Fibroblast of lung (primary cell): ENCODE measurements at regions not wholly inside any gene's neighbourhood (a gene's known extent, or its start where the extent isn't known, plus 50 kb on each side); places are given as distances from the start of the nearest gene placed in this dataset.
A peak's percentile ranks its signal among the peaks of the same experiment; 100 is the strongest.

Experiments
- DNase-seq, 2 donors: peaks; one replicate each; pipeline versions ENCODE4 v3.0.0 to v3.0.0-alpha.2; 2010; ENCODE audit warnings: low read depth in 2 of 2
- H2AFZ ChIP-seq: 2 replicates; pipeline ENCODE4 v1.5.1; 2012; ENCODE audit warnings: low read length, control low read depth, inconsistent platforms
- H3K27ac ChIP-seq: 2 replicates; pipeline ENCODE4 v1.5.1; 2011; ENCODE audit warnings: low read length, control low read depth; ENCODE audit not compliant: insufficient read depth
- H3K27me3 ChIP-seq: 2 replicates; pipeline ENCODE4 v1.5.1; 2011; ENCODE audit warnings: mild to moderate bottlenecking, low read length; ENCODE audit not compliant: control insufficient read depth, insufficient read depth
- H3K36me3 ChIP-seq: 2 replicates; pipeline ENCODE4 v1.5.1; 2011; ENCODE audit warnings: low read length; ENCODE audit not compliant: control insufficient read depth, insufficient read depth
- H3K4me1 ChIP-seq: 2 replicates; pipeline ENCODE4 v1.5.1; 2011; ENCODE audit warnings: low read length; ENCODE audit not compliant: control insufficient read depth, insufficient read depth; ENCODE audit errors: extremely low read depth
- H3K4me2 ChIP-seq: 2 replicates; pipeline ENCODE4 v1.5.1; 2011; ENCODE audit warnings: low read length, control low read depth; ENCODE audit not compliant: insufficient read depth; ENCODE audit errors: extremely low read depth
- H3K4me3 ChIP-seq, 4 experiments: fragments of 200-600 bp in 1 of 4; sonication (generic) in 1 of 4; replicated peaks in 1 of 4; 2 replicates each; pipeline ENCODE4 v1.5.1; 2011 to 2016; ENCODE audit warnings: low read length in 4 of 4, low read depth in 3 of 4, mild to moderate bottlenecking in 3 of 4, control low read depth in 2 of 4, inconsistent platforms in 1 of 4, mixed read lengths in 1 of 4; ENCODE audit not compliant: insufficient read depth in 1 of 4; ENCODE audit errors: control extremely low read depth in 1 of 4
- H3K79me2 ChIP-seq: 2 replicates; pipeline ENCODE4 v1.5.1; 2012; ENCODE audit warnings: mild to moderate bottlenecking, low read length, inconsistent platforms; ENCODE audit not compliant: control insufficient read depth, insufficient read depth
- H3K9ac ChIP-seq: 2 replicates; pipeline ENCODE4 v1.5.1; 2011; ENCODE audit warnings: mild to moderate bottlenecking, low read length, control low read depth; ENCODE audit not compliant: insufficient read depth
- H3K9me3 ChIP-seq: 2 replicates; pipeline ENCODE4 v1.5.1; 2012; ENCODE audit warnings: low read depth, low read length; ENCODE audit not compliant: control insufficient read depth, insufficient read depth
- H4K20me1 ChIP-seq: 2 replicates; pipeline ENCODE4 v1.5.1; 2011; ENCODE audit warnings: low read length; ENCODE audit not compliant: control insufficient read depth, insufficient read depth; ENCODE audit errors: extremely low read depth
- EZH2 ChIP-seq: IDR thresholded peaks from 2 replicates; pipeline ENCODE4 v1.5.1; 2012; ENCODE audit warnings: low read length, control low read depth, mild to moderate bottlenecking; ENCODE audit errors: missing control alignments
- TF ChIP-seq, protein P1 (sequence below), 2 donors: IDR thresholded peaks in 1 of 2; conservative IDR thresholded peaks in 1 of 2; 1 replicate in 1 of 2; 2 replicates in 1 of 2; pipeline ENCODE4 v1.5.1; 2011 to 2012; ENCODE audit warnings: low read length in 2 of 2, control low read depth in 1 of 2, inconsistent platforms in 1 of 2, low read depth in 1 of 2, mild to moderate bottlenecking in 1 of 2

GRCh38 chr13:63490149-63490548 is 2074.5 kb upstream of the PCDH20 start:
- no peaks in the 10 kb centered on the region for H3K36me3 ChIP-seq
- TF ChIP-seq, protein P1, sequence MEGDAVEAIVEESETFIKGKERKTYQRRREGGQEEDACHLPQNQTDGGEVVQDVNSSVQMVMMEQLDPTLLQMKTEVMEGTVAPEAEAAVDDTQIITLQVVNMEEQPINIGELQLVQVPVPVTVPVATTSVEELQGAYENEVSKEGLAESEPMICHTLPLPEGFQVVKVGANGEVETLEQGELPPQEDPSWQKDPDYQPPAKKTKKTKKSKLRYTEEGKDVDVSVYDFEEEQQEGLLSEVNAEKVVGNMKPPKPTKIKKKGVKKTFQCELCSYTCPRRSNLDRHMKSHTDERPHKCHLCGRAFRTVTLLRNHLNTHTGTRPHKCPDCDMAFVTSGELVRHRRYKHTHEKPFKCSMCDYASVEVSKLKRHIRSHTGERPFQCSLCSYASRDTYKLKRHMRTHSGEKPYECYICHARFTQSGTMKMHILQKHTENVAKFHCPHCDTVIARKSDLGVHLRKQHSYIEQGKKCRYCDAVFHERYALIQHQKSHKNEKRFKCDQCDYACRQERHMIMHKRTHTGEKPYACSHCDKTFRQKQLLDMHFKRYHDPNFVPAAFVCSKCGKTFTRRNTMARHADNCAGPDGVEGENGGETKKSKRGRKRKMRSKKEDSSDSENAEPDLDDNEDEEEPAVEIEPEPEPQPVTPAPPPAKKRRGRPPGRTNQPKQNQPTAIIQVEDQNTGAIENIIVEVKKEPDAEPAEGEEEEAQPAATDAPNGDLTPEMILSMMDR (conservative IDR thresholded peaks at IDR 0.05 in 1 of 2, IDR thresholded peaks at IDR 0.05 in 1 of 2; ENCODE audit: low read depth in 1 of 2, low read length in 2 of 2), result no peak
- TF ChIP-seq EZH2, result no peak
- H3K9ac ChIP-seq, result no peak overlapping the region

GRCh38 chr13:63481334-63481733 is 2065.7 kb upstream of the PCDH20 start:
- Histone ChIP-seq H2AFZ (no peak overlapping the region), H3K36me3 (no peaks in the 10 kb centered on the region), H4K20me1 (no peaks in the 10 kb centered on the region), H3K4me1 (no peaks in the 10 kb centered on the region), H3K27ac (no peak overlapping the region), H3K9me3 (no peaks in the 10 kb centered on the region), H3K79me2 (no peaks in the 10 kb centered on the region), H3K4me3 (no peak overlapping the region), H3K9ac (no peak overlapping the region), H3K27me3 (no peaks in the 10 kb centered on the region), H3K4me2 (no peak overlapping the region)
- TF ChIP-seq, protein P1 (conservative IDR thresholded peaks at IDR 0.05 in 1 of 2, IDR thresholded peaks at IDR 0.05 in 1 of 2; ENCODE audit: low read depth in 1 of 2, low read length in 2 of 2), result no peak
- no peak for TF ChIP-seq EZH2
- DNase-seq, result peak; percentile 16 to 81

More at GRCh38 chr13:63490149-63490548, 2074.5 kb upstream of the PCDH20 start:
- Histone ChIP-seq H3K27ac (no peak overlapping the region), H3K9me3 (no peaks in the 10 kb centered on the region), H3K4me3 (no peak overlapping the region), H3K4me2 (no peak overlapping the region), H4K20me1 (no peaks in the 10 kb centered on the region), H3K4me1 (no peaks in the 10 kb centered on the region), H3K79me2 (no peaks in the 10 kb centered on the region), H3K27me3 (no peaks in the 10 kb centered on the region), H2AFZ (no peak overlapping the region)
- DNase-seq, result no peak

- Histone ChIP-seq H3K4me2 (no peak overlapping the region), H3K4me1 (no peaks in the 10 kb centered on the region), H3K36me3 (no peaks in the 10 kb centered on the region), H3K79me2 (no peaks in the 10 kb centered on the region), H3K9ac (no peak overlapping the region), H2AFZ (no peak overlapping the region), H4K20me1 (no peaks in the 10 kb centered on the region), H3K27ac (no peak overlapping the region), H3K9me3 (no peaks in the 10 kb centered on the region), H3K27me3 (no peaks in the 10 kb centered on the region), H3K4me3 (no peak overlapping the region)
- TF ChIP-seq, protein P1 (conservative IDR thresholded peaks at IDR 0.05 in 1 of 2, IDR thresholded peaks at IDR 0.05 in 1 of 2; ENCODE audit: low read depth in 1 of 2, low read length in 2 of 2), result no peak
- no peak for TF ChIP-seq EZH2
- no peak for DNase-seq
These were observed 2057.1 kb upstream of the PCDH20 start for GRCh38 chr13:63472711-63473110.
